GM18508 (cell line): ENCODE measurements at regions not wholly inside any gene's neighbourhood (a gene's known extent, or its start where the extent isn't known, plus 50 kb on each side); places are given as distances from the start of the nearest gene placed in this dataset.
"Not testable (repeated sequence)": the region's sequence is repeated elsewhere in the genome, so short reads cannot be mapped to it uniquely, and the experiment has no call there.

Experiments used
- ATAC-seq: cut with Tn5 transposase; IDR thresholded peaks from one replicate; pipeline ENCODE4 v1.9.1; 2021; ENCODE audit warnings: moderate number of reproducible peaks; ENCODE audit not compliant: insufficient read depth, unreplicated experiment

DNA sequence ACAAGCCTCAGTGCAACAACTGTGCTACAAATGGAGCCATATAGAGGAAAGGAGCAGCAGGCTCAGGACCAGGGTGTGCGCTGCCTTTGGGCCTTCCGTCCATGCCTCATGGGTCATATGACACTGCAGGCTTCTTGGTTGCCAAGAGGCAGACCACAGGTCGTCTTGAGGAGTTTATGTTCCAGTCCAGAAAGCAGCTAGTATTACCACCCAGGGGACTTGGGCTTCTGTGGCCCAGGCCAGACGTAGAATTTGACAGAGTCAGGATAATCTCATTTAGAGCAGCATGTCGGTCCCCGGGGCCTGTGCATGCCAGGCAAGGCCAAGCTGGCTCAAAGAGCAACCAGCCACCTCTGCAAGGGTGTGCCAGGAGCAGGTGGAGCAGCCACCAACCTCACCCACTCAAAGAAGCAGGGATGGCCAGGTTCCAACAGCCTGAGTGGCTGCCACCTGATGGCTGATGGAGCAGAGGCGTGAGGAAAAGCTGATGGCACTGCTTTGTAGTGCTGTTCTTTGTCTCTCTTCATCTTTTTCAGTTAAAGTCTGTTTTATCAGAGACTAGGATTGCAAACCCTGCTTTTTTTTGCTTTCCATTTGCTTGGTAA lies 109.1 kb downstream of the CCDC74A start:
- not testable (repeated sequence) for ATAC-seq

DNA sequence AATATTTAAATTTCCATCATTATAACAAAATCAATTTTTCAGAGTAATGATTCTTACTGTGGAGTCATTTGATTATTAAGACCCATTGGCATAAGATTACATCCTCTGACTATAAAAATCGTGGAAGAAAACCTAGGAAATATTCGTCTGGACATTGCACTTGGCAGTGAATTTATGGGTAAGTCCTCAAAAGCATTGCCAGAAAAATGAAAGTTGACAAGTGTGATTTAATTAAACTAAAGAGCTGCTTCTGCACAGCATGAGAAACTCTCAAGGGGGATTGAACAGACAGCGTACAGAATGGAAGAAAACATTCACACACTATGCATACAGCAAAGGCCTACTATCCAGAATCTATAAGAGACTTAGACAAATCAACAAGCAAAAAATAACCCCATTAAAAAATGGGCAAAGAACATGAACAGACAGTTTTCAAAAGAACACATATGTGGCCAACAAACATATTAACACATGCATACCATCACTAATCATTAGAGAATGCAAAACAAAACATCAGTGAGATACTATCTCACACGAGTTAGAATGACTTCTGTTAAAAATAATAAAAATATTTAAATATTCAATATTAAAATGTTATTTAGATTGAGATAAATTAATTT lies 111.4 kb downstream of the CCDC74A start:
- ATAC-seq: not testable (repeated sequence)

DNA sequence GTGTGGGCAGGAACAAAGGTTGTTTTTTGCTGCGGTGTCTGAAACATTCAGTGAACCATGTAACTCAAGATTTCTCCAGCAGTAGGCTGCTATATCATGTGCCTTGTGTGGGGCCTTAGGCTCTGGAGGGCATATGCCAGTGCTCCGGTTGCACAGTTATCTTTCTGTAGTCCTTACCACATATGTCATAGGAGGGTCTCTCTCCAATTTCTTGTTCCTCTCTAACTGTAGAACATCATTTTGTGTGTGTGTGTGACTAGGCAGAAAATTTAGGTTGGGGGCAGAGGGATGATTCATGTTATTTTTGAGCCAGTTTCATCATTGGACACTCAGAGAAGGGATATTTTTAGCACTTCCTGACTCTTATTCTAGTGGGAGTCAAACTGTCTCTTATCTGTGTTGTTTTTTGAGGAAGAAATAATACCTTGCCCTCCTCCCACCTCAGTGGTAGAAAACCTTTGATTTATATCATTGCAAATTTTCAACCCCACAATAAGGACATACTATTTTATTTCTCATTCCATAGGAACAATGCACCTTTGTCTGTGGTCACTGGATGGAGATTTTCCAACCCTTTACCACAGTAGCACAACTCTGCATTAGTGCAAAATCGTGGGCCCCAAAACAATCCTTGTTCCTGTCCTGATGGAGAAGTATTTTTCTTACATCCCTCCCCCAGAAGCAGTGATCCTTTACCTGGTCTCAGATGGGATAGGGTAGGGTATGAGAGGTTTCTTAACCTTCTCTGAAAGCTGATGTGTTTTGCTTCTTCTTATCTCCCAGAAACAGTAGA lies 113.9 kb downstream of the CCDC74A start:
- no peak for ATAC-seq

DNA sequence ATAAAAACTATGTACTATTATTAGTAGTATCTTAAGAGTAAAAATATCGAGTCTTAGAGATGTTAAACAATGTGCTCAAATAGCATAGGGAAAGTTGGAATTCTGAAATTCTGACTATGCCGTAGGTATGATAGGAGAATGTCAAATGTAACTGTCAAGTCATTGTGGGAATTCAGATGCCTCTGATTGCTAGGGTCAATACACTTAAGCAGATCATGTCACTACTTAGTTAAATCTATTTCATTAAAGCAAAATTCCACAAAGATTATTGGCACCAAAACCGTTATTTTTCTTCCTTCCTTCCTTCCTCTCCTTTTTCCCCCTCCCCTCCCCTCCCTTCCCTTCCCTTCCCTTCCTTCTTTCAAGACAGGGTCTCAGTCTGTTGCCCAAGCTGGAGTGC lies 115.5 kb downstream of the CCDC74A start:
- not testable (repeated sequence) for ATAC-seq

DNA sequence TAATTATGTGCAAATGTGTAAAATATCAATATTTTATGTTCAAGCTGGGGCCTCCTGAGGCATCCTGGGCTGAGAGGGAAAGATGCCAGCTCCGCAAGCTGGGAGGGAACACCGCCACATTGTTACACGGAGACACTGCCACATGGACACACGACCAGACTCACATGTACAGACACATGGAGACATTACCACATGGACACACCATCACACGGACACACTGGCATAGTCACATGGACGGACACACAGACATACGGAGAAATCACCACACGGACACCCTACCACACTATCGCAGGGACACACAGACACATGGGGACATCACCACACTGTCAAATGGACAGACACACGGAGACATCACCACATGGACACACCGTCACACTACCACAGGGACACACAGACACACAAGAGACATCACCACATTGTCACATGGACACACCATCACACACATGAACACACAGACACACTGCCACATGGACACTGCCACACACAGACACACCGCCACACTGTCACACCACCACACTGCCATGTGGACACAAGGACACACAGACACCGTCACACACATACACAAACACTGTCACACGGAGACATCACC lies 117.6 kb downstream of the CCDC74A start:
- ATAC-seq: no peak

DNA sequence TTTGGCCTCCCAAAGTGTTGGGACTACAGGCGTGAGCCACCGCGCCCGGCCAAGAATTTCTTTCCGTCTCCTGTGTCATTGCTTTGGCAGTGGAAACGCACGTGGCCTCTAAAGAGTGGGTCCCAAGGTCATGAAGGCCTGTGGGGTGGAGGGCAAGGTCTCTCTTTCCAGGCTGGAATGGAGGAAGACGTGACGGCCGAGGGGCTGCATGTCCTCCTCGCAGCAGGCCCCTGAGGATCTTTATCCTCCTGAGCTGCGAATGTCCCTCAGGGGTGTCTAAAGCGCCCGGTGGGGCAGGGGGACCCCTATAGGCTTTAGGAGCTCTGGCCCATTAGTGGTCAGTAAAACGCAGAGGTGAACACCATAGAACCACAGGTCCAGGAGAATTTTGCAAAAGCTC lies 118.5 kb downstream of the CCDC74A start:
- ATAC-seq: not testable (repeated sequence)

DNA sequence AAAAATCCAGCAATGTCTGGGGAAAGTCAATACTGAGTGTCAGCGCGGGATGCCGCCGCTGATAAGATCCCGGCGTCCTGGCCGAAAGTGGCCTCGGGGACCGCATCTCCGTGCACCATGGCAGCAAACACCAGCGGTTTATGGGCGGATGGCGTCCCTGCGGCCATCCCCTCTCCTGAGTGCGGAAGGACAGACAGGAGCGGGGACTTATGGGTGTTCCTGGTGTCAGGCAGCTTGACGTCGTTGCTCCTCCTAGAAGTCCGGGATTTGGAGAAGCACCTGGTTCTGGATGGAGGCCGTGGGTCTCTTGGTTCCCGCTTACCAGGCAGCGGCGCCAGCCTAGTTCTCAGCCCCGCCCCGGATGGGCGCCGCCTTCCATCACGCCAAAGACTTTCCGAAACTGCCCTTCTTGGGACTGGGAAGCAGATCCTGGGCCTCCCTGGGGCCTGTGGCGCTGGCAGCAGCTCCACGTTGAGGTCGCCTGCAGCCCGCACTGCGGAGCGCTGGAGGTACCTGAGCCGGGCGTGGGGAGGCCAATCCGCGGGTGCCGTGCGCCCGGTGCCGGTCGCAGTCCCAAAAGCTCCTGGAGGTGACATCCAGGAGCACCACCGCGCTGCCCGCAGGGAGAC lies 119.1 kb downstream of the CCDC74A start:
- no peak for ATAC-seq

DNA sequence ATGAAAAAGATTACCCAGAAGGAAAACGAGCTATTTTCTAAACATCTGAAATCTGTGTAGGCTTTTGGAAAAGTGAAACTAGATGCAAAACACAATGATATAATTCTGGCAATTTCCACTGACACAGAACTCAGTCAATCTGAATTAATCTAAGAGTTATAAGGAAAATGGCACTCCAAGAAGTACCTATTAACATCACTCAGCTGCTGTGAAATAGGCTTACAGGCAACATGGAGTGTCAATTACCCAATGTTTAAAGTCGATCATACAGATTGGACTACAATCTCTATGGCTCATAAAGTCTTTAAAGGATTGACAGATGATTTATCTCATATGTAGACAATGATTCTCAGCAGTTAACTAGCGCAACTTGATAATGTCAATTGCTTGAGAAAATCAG lies 120.9 kb downstream of the CCDC74A start:
- not testable (repeated sequence) for ATAC-seq

DNA sequence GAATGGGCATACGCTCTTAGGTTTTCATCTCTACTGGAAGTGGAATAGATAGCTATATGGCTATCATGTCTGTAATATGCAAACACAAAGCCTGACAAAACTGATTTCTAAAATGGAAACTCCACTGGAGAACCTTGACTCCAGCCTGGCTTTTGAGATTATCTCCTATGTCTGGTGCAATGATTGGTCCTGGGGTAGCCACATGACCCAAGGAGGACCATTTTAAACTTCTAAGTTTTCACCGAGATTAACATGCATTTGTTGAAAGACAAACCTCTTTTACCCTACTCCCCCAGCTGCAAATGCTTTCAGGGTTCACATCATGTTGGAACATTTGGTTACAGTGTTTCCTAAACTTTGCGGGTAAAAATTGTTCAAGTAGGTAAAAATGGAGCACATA lies 124.6 kb downstream of the CCDC74A start:
- not testable (repeated sequence) for ATAC-seq

DNA sequence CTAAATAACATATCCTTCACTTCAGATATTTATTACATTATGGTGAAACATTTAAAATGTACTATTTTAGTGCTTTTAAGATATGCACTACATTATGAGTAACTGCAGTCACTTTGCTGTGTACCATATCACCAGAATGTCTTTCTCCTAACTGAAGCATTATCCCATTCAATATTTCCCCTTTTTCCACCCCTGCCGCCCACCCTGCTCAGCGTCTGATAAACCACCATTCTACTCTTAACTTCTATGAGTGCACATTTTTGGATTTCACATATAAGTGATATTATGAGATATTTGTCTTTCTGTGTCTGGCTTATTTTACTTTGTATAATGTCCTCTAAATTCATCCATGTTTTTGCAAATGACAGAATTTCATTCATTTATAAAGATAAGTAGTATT lies 126.4 kb downstream of the CCDC74A start:
- not testable (repeated sequence) for ATAC-seq

DNA sequence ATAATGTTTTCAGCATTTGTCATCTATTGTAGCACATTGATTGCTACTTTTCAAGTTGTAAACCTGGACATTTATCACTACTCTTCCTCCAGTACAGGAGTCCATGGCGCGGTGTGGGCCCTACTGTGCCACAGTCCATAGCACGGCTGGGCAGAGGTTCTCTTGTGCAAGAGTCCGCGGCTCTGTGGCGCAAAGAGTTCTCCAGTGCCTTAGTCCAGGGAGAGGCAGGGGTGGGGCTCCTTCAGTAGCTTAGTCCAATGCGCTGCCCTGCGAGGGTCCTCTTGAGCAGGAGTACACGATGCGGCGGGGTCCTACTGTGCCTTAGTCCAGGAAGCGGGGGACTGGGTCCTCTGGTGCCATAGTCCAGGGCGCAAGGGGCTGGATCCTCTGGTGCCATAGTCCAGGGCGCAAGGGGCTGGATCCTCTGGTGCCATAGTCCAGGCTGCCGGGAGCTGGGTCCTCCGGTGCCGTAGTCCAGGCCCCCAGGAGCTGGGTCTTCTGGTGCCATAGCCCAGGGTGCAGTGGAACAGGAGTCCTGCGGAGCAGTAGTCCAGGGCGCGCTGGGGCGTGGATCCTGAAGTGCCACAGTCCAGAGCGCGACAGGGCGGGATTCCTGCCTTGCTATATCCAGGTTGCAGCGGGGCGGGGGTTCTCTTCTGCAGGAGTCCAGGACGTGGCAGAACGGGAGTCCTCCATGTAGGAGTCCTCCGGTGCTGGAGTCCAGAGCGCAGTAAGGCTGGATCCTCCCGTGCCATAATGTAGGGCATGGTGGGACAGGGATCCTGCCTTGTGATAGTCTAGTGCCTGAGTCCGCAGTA lies 129.3 kb downstream of the CCDC74A start:
- no peak for ATAC-seq

DNA sequence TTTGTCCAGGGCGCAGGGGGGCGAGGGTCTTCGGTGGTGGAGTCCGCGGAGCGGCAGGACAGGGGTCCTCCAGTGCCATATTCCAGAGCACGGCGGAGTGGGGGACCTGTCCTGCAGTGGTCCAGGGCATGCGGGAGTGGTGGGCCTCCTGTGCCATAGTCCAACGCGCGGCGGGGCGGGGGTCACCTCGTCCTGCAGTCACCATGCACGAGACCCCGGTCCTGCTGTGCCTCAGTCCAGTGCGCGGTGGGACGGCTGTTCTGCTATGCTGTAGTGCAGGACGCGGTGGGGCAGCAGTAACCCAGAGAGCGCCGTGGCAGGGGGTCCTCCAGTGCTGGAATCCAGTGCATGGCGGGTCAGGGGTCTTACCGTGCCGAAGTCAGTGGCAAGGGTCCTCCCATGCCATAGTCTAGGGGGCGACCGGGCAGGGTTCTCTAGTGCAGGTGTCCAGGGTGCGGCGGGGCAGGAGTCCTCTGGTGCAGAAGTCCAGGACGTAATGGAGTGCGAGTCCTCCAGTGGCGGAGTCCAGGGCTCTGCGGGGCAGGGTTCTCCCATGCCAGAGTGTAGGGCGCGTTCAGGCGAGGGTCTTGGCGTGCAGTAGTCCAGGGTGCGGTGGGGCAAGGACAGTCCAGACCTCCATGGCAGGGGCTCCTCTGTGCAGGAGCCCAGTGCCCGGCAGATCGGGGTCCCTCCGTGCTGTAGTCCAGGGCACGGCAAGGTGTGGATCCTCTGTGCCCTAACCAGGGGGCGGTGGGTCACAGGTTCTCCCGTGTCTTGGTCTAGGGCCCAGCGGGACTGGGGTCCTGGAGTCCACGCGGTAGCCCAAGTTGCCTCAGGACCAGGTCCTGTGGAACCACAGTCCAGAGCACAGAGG lies 130.4 kb downstream of the CCDC74A start:
- no peak for ATAC-seq

DNA sequence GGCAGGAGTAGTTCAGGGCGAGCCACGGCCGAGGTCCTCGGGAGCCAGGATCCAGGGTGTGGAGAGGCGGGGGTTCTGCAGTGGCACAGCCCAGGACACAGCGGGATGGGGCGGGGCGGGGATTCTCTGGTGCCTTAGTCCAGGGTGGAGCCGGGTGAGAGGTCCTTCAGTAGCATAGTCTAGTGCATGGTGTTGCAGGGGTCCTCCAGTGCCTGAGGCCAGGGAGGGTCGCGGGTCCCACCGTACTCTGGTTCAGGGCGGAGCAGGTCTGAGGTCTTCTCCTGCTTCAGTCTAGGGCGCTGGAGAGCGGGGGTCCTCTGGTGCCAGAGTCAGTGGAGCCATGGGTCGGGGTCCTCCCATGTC lies 131.1 kb downstream of the CCDC74A start:
- no peak for ATAC-seq

DNA sequence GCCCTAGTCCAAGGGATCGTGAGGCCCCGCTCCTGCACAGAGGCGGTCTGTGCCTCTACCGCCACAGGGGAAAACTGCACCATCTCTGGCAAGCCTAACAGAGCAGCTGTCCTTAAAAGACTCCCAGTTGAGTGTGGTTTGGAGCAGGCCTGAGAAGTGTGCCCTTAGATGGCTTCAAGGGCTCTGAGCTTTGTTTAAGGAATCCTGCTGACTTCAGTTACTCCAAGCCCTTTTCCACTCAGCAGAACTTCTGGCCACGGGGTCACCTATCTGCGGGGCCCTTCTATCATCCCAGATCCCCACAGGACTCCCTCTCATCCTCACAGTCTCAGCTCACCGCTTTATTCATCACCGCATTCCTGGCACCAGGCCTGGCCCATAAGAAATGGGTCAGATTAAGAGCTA lies 131.5 kb downstream of the CCDC74A start:
- no peak for ATAC-seq

DNA sequence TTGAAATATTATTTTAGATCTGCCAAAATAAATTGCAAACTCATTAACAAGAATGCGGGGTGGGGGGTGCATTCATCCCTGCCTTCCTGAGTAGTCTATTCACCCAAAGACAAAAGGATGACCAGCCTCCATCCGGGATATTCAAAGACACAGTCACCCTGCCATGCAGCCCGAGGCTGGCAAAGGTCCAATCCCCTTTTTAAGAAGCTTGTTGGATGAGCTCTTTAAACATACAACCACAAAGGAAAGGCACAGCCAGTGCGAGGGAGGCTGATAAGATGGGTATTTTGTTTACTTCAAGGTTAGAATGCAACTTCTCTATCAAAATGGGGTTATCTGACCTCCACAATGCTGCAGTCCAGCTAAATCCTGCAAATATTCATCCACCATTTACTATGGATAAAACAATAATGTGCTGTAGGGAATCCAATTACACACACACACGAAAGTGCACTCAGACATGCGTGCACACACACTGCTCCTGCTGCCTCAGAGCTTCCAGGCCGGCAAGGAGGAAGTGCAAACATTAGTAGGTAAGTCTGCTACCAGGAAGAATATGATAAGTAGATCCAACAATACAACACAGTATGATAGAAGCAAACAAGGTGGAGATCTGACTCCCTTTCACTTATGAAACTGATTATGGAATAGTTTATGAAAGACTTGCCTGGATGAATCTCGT lies 133.6 kb downstream of the CCDC74A start:
- ATAC-seq: not testable (repeated sequence)

DNA sequence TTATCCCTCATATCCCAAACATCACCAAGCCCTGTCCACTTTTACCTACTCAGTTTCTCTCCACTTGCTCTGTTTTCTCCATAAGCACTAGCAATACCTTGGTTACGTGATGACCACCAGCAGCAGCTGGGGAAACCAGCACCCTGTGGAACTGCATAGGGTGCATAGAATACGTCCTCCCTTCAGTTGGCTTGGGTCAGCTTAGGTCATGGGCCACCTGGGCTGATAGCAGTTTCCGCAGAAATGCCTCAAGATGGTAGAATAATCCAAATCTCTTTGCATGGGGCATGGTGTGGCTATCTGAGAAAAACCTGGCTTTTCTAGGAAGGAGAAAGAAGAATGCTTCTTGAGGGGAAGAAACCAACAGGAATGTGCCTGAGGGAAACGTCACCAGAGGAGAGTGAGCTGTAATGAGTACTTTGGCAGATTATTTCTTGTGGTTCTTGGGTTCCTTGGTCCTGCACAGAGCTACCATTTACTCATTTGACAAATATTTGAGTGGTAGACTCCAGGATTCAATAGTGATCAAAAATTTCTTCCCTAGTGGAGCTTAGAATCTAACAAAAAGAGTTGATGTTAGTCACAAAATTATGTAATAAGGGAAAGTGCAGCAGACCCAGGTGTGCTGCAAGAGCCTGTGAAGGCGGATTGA lies 134.3 kb downstream of the CCDC74A start:
- ATAC-seq: not testable (repeated sequence)

DNA sequence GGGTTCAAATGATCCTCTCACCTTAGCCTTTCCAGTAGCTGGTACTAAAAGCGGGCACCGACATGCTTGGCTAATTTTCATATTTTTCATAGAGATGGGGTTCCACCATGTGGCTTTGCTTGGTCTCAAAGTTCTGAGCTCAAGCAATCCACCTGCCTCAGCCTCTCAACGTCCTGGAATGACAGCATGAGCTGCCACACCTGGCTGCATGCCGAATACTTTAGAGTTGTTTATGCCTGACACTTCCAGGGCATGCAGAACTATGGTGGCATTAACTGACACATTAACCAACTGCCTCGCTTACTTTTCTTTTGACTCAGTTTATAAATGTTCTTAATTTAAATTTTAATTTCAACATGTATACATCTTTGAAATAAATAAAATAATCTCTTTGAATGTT lies 135.8 kb downstream of the CCDC74A start:
- not testable (repeated sequence) for ATAC-seq

DNA sequence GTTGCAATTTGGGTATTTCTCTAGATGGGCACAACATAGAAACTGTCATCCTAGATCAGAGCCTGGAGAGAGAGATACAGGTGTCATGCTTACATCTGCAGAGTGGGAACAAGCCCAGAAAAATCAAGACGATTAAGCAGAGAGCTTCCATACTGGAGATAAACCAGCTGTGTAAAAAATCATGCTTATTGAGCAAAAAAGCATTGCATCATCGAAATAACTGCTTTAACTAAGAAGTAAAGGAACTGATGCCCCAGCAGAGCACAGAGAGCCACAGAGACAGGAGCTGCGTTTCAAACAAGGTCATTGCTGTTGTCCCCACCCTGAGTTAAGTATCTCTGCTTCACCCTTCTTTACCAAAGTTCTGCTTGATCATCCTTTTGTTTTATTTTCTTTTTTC lies 138.0 kb downstream of the CCDC74A start:
- not testable (repeated sequence) for ATAC-seq
